H1 (cell line): ENCODE measurements at regions not wholly inside any gene's neighbourhood (a gene's known extent, or its start where the extent isn't known, plus 50 kb on each side); places are given as distances from the start of the nearest gene placed in this dataset.

ENCODE experiments used
- ATF2 ChIP-seq: IDR thresholded peaks from 2 replicates; pipeline ENCODE4 v1.6.1; 2012; ENCODE audit warnings: low read length, inconsistent platforms
- CTCF ChIP-seq, 3 experiments: IDR thresholded peaks; 1 replicate in 2 of 3; 2 replicates in 1 of 3; pipeline versions ENCODE4 v1.5.1 to v1.6.1; 2011; ENCODE audit warnings: low read length in 3 of 3, mild to moderate bottlenecking in 3 of 3, inconsistent platforms in 2 of 3, low read depth in 1 of 3, moderate library complexity in 1 of 3; ENCODE audit not compliant: insufficient read depth in 1 of 3; ENCODE audit errors: control extremely low read depth in 1 of 3
- FOSL1 ChIP-seq: IDR thresholded peaks from 2 replicates; pipeline ENCODE4 v1.6.1; 2011; ENCODE audit warnings: mild to moderate bottlenecking, low read depth, low read length, moderate library complexity; ENCODE audit not compliant: insufficient read depth
- HDAC6 ChIP-seq: IDR thresholded peaks from one replicate; pipeline ENCODE4 v1.7.1; 2012; ENCODE audit warnings: low read depth, mild to moderate bottlenecking, inconsistent platforms, low read length, moderate library complexity
- POLR2AphosphoS5 ChIP-seq: IDR thresholded peaks from 2 replicates; pipeline ENCODE4 v1.6.1; 2011; ENCODE audit warnings: low read depth, low read length

GRCh38 chr2:18896125-18896764 is 306.9 kb upstream of the NT5C1B start:
- no peak for TF ChIP-seq CTCF (IDR thresholded peaks at IDR 0.05; ENCODE audit: control extremely low read depth in 1 of 3, insufficient read depth in 1 of 3, low read depth in 1 of 3, low read length in 3 of 3)
- TF ChIP-seq ATF2: no peak
- TF ChIP-seq FOSL1: no peak
- no peak for TF ChIP-seq HDAC6
- no peak for TF ChIP-seq POLR2AphosphoS5
